ENCODE measurements at regions not wholly inside any gene's neighbourhood (a gene's known extent, or its start where the extent isn't known, plus 50 kb on each side); places are given as distances from the start of the nearest gene placed in this dataset.

GRCh38 chr5:126003309-126003708 is 419.9 kb upstream of the GRAMD2B start:
- TF ChIP-seq, protein P1, sequence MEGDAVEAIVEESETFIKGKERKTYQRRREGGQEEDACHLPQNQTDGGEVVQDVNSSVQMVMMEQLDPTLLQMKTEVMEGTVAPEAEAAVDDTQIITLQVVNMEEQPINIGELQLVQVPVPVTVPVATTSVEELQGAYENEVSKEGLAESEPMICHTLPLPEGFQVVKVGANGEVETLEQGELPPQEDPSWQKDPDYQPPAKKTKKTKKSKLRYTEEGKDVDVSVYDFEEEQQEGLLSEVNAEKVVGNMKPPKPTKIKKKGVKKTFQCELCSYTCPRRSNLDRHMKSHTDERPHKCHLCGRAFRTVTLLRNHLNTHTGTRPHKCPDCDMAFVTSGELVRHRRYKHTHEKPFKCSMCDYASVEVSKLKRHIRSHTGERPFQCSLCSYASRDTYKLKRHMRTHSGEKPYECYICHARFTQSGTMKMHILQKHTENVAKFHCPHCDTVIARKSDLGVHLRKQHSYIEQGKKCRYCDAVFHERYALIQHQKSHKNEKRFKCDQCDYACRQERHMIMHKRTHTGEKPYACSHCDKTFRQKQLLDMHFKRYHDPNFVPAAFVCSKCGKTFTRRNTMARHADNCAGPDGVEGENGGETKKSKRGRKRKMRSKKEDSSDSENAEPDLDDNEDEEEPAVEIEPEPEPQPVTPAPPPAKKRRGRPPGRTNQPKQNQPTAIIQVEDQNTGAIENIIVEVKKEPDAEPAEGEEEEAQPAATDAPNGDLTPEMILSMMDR (IDR thresholded peaks at IDR 0.05) = no peak
- TF ChIP-seq POLR2AphosphoS5 (IDR thresholded peaks at IDR 0.05) = no peak

Data from sigmoid colon (tissue), 4 donors.